HepG2 (cell line): ENCODE measurements at regions not wholly inside any gene's neighbourhood (a gene's known extent, or its start where the extent isn't known, plus 50 kb on each side); places are given as distances from the start of the nearest gene placed in this dataset.

Experiments used
- ATAC-seq: fragments of 200-7000 bp; cut with Tn5 transposase; 3 replicates; pipeline ENCODE4 v1.9.1; 2020; ENCODE audit warnings: mild to moderate bottlenecking, moderate library complexity
- BruUV-seq: library from RNA; stranded (reverse); fragments of 400-500 nt; replicated peaks from 2 replicates; lab custom pipeline; 2021; lab: Mats Ljungman, UMichigan
- CTCF ChIA-PET: fragments of 300-600 bp; formaldehyde crosslinking; extraction: SDS; loops from one replicate; lab custom pipeline; 2021; ENCODE audit warnings: low total read pairs, inconsistent platforms, low intra/inter-chr PET ratio; lab: Yijun Ruan, JAX
- POLR2A ChIA-PET: fragments of 350-600 bp; sonication (Branson Sonifier 250); formaldehyde crosslinking; loops from one replicate; lab custom pipeline; 2020; ENCODE audit warnings: antibody characterized with exemption, inconsistent platforms; lab: Yijun Ruan, JAX
- DNase-seq: peaks from one replicate; pipeline ENCODE4 v3.0.0-alpha.2; 2015; ENCODE audit warnings: low spot score
- FAIRE-seq: peaks from 3 replicates; lab custom pipeline; 2011; peaks lifted over from hg19 to GRCh38; lab: Jason Lieb, UNC
- H2AFZ ChIP-seq: one replicate; pipeline ENCODE4 v1.6.1; 2011; ENCODE audit warnings: low read length, inconsistent platforms
- H3K27ac ChIP-seq: fragments of 300-600 bp; 3 replicates; pipeline ENCODE4 v1.8.0; 2011; ENCODE audit warnings: mixed run types, mild to moderate bottlenecking, mixed read lengths, low read length, inconsistent platforms; ENCODE audit not compliant: insufficient read depth; ENCODE audit errors: extremely low read length
- H3K27me3 ChIP-seq, 2 experiments: fragments of 200-600 bp in 1 of 2; 2 replicates in 1 of 2; 3 replicates in 1 of 2; pipeline versions ENCODE4 v1.6.0 to v1.8.0; 2011; ENCODE audit warnings: low read length in 2 of 2, mild to moderate bottlenecking in 2 of 2, moderate library complexity in 2 of 2, inconsistent platforms in 1 of 2; ENCODE audit not compliant: insufficient read depth in 2 of 2, control insufficient read depth in 1 of 2
- H3K36me3 ChIP-seq, 2 experiments: fragments of 200-600 bp in 1 of 2; replicated peaks in 1 of 2; 2 replicates in 1 of 2; 3 replicates in 1 of 2; pipeline versions ENCODE4 v1.5.1 to v1.8.0; 2011; ENCODE audit warnings: low read length in 2 of 2, inconsistent platforms in 1 of 2; ENCODE audit not compliant: insufficient read depth in 2 of 2, control insufficient read depth in 1 of 2
- H3K4me1 ChIP-seq: 2 replicates; pipeline ENCODE4 v1.5.1; 2012; ENCODE audit warnings: low read length, inconsistent platforms; ENCODE audit not compliant: insufficient read depth
- H3K4me2 ChIP-seq: 2 replicates; pipeline ENCODE4 v1.6.0; 2011; ENCODE audit warnings: low read depth, low read length, inconsistent platforms
- H3K4me3 ChIP-seq, 3 experiments: fragments of 200-600 bp in 1 of 3; sonication (generic), shearing (Covaris generic) in 1 of 3; replicated peaks in 1 of 3; 2 replicates each; pipeline ENCODE4 v1.5.1; 2011 to 2016; ENCODE audit warnings: low read length in 3 of 3, inconsistent platforms in 2 of 3, low read depth in 2 of 3, mild to moderate bottlenecking in 2 of 3, control low read depth in 1 of 3, mixed read lengths in 1 of 3; ENCODE audit not compliant: insufficient read depth in 1 of 3
- H3K79me2 ChIP-seq: one replicate; pipeline ENCODE4 v1.6.1; 2011; ENCODE audit warnings: low read length, inconsistent platforms; ENCODE audit not compliant: insufficient read depth
- H3K9ac ChIP-seq: 2 replicates; pipeline ENCODE4 v1.6.0; 2011; ENCODE audit warnings: mild to moderate bottlenecking, low read depth, low read length, inconsistent platforms; ENCODE audit not compliant: insufficient read depth
- H3K9me3 ChIP-seq: 2 replicates; pipeline ENCODE4 v1.5.1; 2012; ENCODE audit warnings: mild to moderate bottlenecking, low read length
- H4K20me1 ChIP-seq: 2 replicates; pipeline ENCODE4 v1.6.0; 2011; ENCODE audit warnings: inconsistent platforms, mild to moderate bottlenecking, low read length, moderate library complexity; ENCODE audit not compliant: insufficient read depth
- ARNT2 ChIP-seq: sonication (generic); formaldehyde crosslinking; IDR thresholded peaks from 2 replicates; pipeline ENCODE4 v1.8.0; 2022; ENCODE audit warnings: mild to moderate bottlenecking, low read depth, missing genetic modification reagents, moderate library complexity
- CBFB ChIP-seq: sonication (generic); formaldehyde crosslinking; IDR thresholded peaks from 2 replicates; pipeline ENCODE4 v1.4.0; 2020; ENCODE audit warnings: missing genetic modification reagents
- GMEB1 ChIP-seq: sonication (generic); formaldehyde crosslinking; IDR thresholded peaks from 2 replicates; pipeline ENCODE4 v1.5.1; 2020; ENCODE audit warnings: missing genetic modification reagents, mild to moderate bottlenecking, borderline replicate concordance
- ISL2 ChIP-seq: sonication (generic); formaldehyde crosslinking; IDR thresholded peaks from 2 replicates; pipeline ENCODE4 v1.5.0; 2020; ENCODE audit warnings: missing genetic modification reagents
- MAFF ChIP-seq: IDR thresholded peaks from 2 replicates; pipeline ENCODE4 v1.6.1; 2011; ENCODE audit warnings: low read depth, low read length, improper control_type of control experiment
- MAFK ChIP-seq, 2 experiments: IDR thresholded peaks in 1 of 2; conservative IDR thresholded peaks in 1 of 2; 2 replicates each; pipeline ENCODE4 v1.6.1; 2011; ENCODE audit warnings: improper control_type of control experiment in 2 of 2, low read length in 2 of 2
- NONO ChIP-seq, 2 experiments: fragments of 450-650 bp in 1 of 2; sonication (generic) in 1 of 2; formaldehyde crosslinking in 1 of 2; IDR thresholded peaks in 1 of 2; conservative IDR thresholded peaks in 1 of 2; 2 replicates each; pipeline versions ENCODE4 v1.6.1 to v1.8.0; 2017 to 2022; ENCODE audit warnings: mild to moderate bottlenecking in 1 of 2, missing genetic modification reagents in 1 of 2, moderate library complexity in 1 of 2
- NRL ChIP-seq: sonication (generic); formaldehyde crosslinking; IDR thresholded peaks from 2 replicates; pipeline ENCODE4 v1.5.0; 2020; ENCODE audit warnings: missing genetic modification reagents, mild to moderate bottlenecking, moderate library complexity, borderline replicate concordance
- U2AF2 ChIP-seq: fragments of 200-400 bp; formaldehyde crosslinking; IDR thresholded peaks from 2 replicates; pipeline ENCODE4 v1.6.1; 2017; ENCODE audit warnings: low read depth, mild to moderate bottlenecking, low read length
- ZBTB38 ChIP-seq: sonication (generic); formaldehyde crosslinking; IDR thresholded peaks from 2 replicates; pipeline ENCODE4 v1.5.1; 2020; ENCODE audit warnings: mild to moderate bottlenecking, missing genetic modification reagents
- ZGPAT ChIP-seq: IDR thresholded peaks from 2 replicates; pipeline ENCODE4 v1.6.1; 2016; ENCODE audit warnings: mild to moderate bottlenecking
- ZMYM2 ChIP-seq: sonication (generic); formaldehyde crosslinking; IDR thresholded peaks from 2 replicates; pipeline ENCODE4 v1.8.0; 2022; ENCODE audit warnings: mild to moderate bottlenecking, missing genetic modification reagents
- ZNF432 ChIP-seq: sonication (generic); formaldehyde crosslinking; IDR thresholded peaks from 2 replicates; pipeline ENCODE4 v1.5.0; 2020; ENCODE audit warnings: missing genetic modification reagents, mild to moderate bottlenecking, borderline replicate concordance
- ZNF543 ChIP-seq: sonication (generic); formaldehyde crosslinking; IDR thresholded peaks from 2 replicates; pipeline ENCODE4 v1.4.0; 2020; ENCODE audit warnings: mild to moderate bottlenecking, missing genetic modification reagents
- ZNF547 ChIP-seq: sonication (generic); formaldehyde crosslinking; IDR thresholded peaks from 2 replicates; pipeline ENCODE4 v1.5.1; 2020; ENCODE audit warnings: mild to moderate bottlenecking, missing genetic modification reagents
- ZNF709 ChIP-seq: sonication (generic); formaldehyde crosslinking; IDR thresholded peaks from 2 replicates; pipeline ENCODE4 v1.5.0; 2020; ENCODE audit warnings: mild to moderate bottlenecking, missing genetic modification reagents
- in situ Hi-C: cut with HindIII; loops from 2 replicates; pipeline ENCODE4 v1.10.0; 2017; ENCODE audit warnings: low pct_unique_long_range_greater_than_20kb; ENCODE audit not compliant: extremely low pct_ligation_motif_present
- intact Hi-C: fragments of 100-400 bp; cut with micrococcal nuclease; formaldehyde crosslinking; loops from one replicate; pipeline ENCODE4 v1.10.0; 2022; ENCODE audit not compliant: unreplicated experiment
- TF ChIP-seq, protein P1 (sequence below): sonication (generic); formaldehyde crosslinking; IDR thresholded peaks from 2 replicates; pipeline ENCODE4 v1.8.0; 2022; ENCODE audit warnings: missing genetic modification reagents, mild to moderate bottlenecking, borderline replicate concordance
- TF ChIP-seq, protein P2 (sequence below): sonication (generic); formaldehyde crosslinking; IDR thresholded peaks from 2 replicates; pipeline ENCODE4 v1.9.0; 2022; ENCODE audit warnings: missing genetic modification reagents, mild to moderate bottlenecking, borderline replicate concordance

DNA sequence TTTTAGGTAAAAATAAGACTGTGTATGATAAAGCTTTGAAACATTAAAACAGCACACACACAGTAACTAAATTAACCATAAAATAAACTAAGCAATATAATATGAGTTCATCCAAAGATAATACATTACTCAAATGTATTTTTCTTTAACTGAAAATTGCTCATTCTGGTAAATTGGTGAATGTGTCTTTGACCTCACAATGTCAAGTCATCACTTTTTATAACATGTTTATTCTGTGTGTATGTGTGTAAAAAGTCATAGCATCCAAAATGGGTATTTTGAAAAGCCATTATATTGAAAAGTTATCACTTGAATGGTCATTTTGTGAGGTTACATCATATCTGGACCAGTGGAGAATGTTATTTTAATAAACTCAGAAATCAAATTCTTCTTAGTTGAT, 724.6 kb downstream of the ADGRL2 start:
- Histone ChIP-seq H3K27ac (no peak overlapping the region), H3K4me3 (no peak overlapping the region), H3K27me3 (no peaks in the 10 kb centered on the region), H3K9ac (no peak overlapping the region), H3K4me2 (no peak overlapping the region), H3K4me1 (no peaks in the 10 kb centered on the region), H3K36me3 (no peaks in the 10 kb centered on the region), H3K9me3 (peaks cover 54% of the 10 kb centered on the region)
- no peak for ATAC-seq
- DNase-seq = no peak
- POLR2A ChIA-PET = no interaction called here
- FAIRE-seq = no peak
- TF ChIP-seq ZNF709 = no peak
- TF ChIP-seq, protein P1, sequence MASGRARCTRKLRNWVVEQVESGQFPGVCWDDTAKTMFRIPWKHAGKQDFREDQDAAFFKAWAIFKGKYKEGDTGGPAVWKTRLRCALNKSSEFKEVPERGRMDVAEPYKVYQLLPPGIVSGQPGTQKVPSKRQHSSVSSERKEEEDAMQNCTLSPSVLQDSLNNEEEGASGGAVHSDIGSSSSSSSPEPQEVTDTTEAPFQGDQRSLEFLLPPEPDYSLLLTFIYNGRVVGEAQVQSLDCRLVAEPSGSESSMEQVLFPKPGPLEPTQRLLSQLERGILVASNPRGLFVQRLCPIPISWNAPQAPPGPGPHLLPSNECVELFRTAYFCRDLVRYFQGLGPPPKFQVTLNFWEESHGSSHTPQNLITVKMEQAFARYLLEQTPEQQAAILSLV = no peak
- TF ChIP-seq ZNF543 (CRISPR knock-in tag) = no peak
- no peak for TF ChIP-seq ZGPAT
- no peak for TF ChIP-seq NONO (IDR thresholded peaks at IDR 0.05)
- TF ChIP-seq NONO (CRISPR knock-in tag; conservative IDR thresholded peaks at IDR 0.05) = no peak
- TF ChIP-seq ISL2 (CRISPR knock-in tag) = no peak
- TF ChIP-seq, protein P2, sequence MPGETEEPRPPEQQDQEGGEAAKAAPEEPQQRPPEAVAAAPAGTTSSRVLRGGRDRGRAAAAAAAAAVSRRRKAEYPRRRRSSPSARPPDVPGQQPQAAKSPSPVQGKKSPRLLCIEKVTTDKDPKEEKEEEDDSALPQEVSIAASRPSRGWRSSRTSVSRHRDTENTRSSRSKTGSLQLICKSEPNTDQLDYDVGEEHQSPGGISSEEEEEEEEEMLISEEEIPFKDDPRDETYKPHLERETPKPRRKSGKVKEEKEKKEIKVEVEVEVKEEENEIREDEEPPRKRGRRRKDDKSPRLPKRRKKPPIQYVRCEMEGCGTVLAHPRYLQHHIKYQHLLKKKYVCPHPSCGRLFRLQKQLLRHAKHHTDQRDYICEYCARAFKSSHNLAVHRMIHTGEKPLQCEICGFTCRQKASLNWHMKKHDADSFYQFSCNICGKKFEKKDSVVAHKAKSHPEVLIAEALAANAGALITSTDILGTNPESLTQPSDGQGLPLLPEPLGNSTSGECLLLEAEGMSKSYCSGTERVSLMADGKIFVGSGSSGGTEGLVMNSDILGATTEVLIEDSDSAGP (CRISPR knock-in tag) = no peak
- peak; percentile 71 to 83; a peak in 3 of 4 replicates for TF ChIP-seq MAFK (conservative IDR thresholded peaks at IDR 0.05 in 1 of 2, IDR thresholded peaks at IDR 0.05 in 1 of 2; ENCODE audit: low read length in 2 of 2)
- no peak for TF ChIP-seq ARNT2 (CRISPR knock-in tag)
- TF ChIP-seq ZNF432 (CRISPR knock-in tag) = no peak
- no peak for TF ChIP-seq NRL (CRISPR knock-in tag)
- TF ChIP-seq GMEB1 (CRISPR knock-in tag) = no peak
- TF ChIP-seq U2AF2 = no peak
- TF ChIP-seq ZMYM2 (CRISPR knock-in tag) = no peak
- no peak for TF ChIP-seq ZNF547 (CRISPR knock-in tag)
- peak; percentile 81 for TF ChIP-seq MAFF
- no peak for TF ChIP-seq ZBTB38
- no peak for TF ChIP-seq CBFB (CRISPR knock-in tag)
- TF ChIP-seq, all 625 proteins: peak for 2
- in situ Hi-C loops = no loop called here
- CTCF ChIA-PET = no interaction called here
- no TSS peak for BruUV-seq
- Histone ChIP-seq H2AFZ (no peak overlapping the region), H3K79me2 (no peaks in the 10 kb centered on the region), H4K20me1 (no peaks in the 10 kb centered on the region)
- intact Hi-C loops = no loop called here
